DND-41 (cell line): ENCODE measurements at regions not wholly inside any gene's neighbourhood (a gene's known extent, or its start where the extent isn't known, plus 50 kb on each side); places are given as distances from the start of the nearest gene placed in this dataset.

Experiments
- ATAC-seq: fragments of 200-7000 bp; cut with Tn5 transposase; 3 replicates; pipeline ENCODE4 v1.9.1; 2021; ENCODE audit warnings: low read depth; ENCODE audit not compliant: insufficient read depth
- DNase-seq: peaks from one replicate; pipeline ENCODE4 v3.0.0-alpha.2; 2020
- H2AFZ ChIP-seq: 2 replicates; pipeline ENCODE4 v1.6.0; 2012; ENCODE audit warnings: low read depth, low read length
- H3K27ac ChIP-seq: 2 replicates; pipeline ENCODE4 v1.5.1; 2012; ENCODE audit warnings: low read length, inconsistent platforms
- H3K27me3 ChIP-seq: fragments of 200-600 bp; sonication (generic); 2 replicates; pipeline ENCODE4 v1.6.0; 2012; ENCODE audit warnings: low read length, mild to moderate bottlenecking, inconsistent platforms; ENCODE audit not compliant: insufficient read depth, poor library complexity
- H3K36me3 ChIP-seq: 2 replicates; pipeline ENCODE4 v1.5.1; 2012; ENCODE audit warnings: low read length, inconsistent platforms; ENCODE audit not compliant: insufficient read depth
- H3K4me1 ChIP-seq: 2 replicates; pipeline ENCODE4 v1.5.1; 2012; ENCODE audit warnings: mild to moderate bottlenecking, low read length; ENCODE audit not compliant: insufficient read depth
- H3K4me2 ChIP-seq: 2 replicates; pipeline ENCODE4 v1.6.0; 2012; ENCODE audit warnings: mild to moderate bottlenecking, moderate library complexity, low read length, inconsistent platforms; ENCODE audit not compliant: insufficient read depth
- H3K4me3 ChIP-seq, 2 experiments: fragments of 200-600 bp in 1 of 2; shearing (Covaris generic) in 1 of 2; 2 replicates each; pipeline ENCODE4 v1.5.1; 2012 to 2016; ENCODE audit warnings: inconsistent platforms in 2 of 2, low read length in 2 of 2, mild to moderate bottlenecking in 2 of 2, low read depth in 1 of 2, moderate library complexity in 1 of 2
- H3K79me2 ChIP-seq: 2 replicates; pipeline ENCODE4 v1.6.0; 2012; ENCODE audit warnings: low read length, inconsistent platforms; ENCODE audit not compliant: insufficient read depth
- H3K9ac ChIP-seq: 2 replicates; pipeline ENCODE4 v1.6.0; 2012; ENCODE audit warnings: low read depth, mild to moderate bottlenecking, inconsistent platforms, low read length, moderate library complexity
- H3K9me3 ChIP-seq: 2 replicates; pipeline ENCODE4 v1.5.1; 2012; ENCODE audit warnings: low read length, moderate library complexity, mild to moderate bottlenecking, inconsistent platforms; ENCODE audit not compliant: insufficient read depth, severe bottlenecking
- H4K20me1 ChIP-seq: 2 replicates; pipeline ENCODE4 v1.6.0; 2012; ENCODE audit warnings: low read length; ENCODE audit not compliant: insufficient read depth
- CTCF ChIP-seq: IDR thresholded peaks from 2 replicates; pipeline ENCODE4 v1.5.1; 2012; ENCODE audit warnings: borderline replicate concordance, low read length, moderate library complexity, mild to moderate bottlenecking; ENCODE audit not compliant: poor library complexity, severe bottlenecking; ENCODE audit errors: extremely low read depth
- EZH2 ChIP-seq: IDR thresholded peaks from 3 replicates; pipeline ENCODE4 v1.6.1; 2012; ENCODE audit warnings: borderline replicate concordance, low read depth, mild to moderate bottlenecking, moderate library complexity, low read length, inconsistent platforms; ENCODE audit not compliant: severe bottlenecking

- TF ChIP-seq CTCF = no peak
- no peak for TF ChIP-seq EZH2
- no peak overlapping the region for H3K4me3 ChIP-seq
- no peak overlapping the region for H2AFZ ChIP-seq
- ATAC-seq (no peak), DNase-seq (no peak)
- no peak overlapping the region for H3K27ac ChIP-seq
- H3K9ac ChIP-seq = no peak overlapping the region
- H4K20me1 ChIP-seq = no peaks in the 10 kb centered on the region
- no peak overlapping the region for H3K4me2 ChIP-seq
- peaks cover 11% of the 10 kb centered on the region for H3K4me1 ChIP-seq
- H3K27me3 ChIP-seq = no peaks in the 10 kb centered on the region
- no peaks in the 10 kb centered on the region for H3K9me3 ChIP-seq
- no peaks in the 10 kb centered on the region for H3K36me3 ChIP-seq
- no peaks in the 10 kb centered on the region for H3K79me2 ChIP-seq
These were observed 228.5 kb upstream of the CACNA2D1 start for GRCh38 chr7:82672078-82672477.

DNA sequence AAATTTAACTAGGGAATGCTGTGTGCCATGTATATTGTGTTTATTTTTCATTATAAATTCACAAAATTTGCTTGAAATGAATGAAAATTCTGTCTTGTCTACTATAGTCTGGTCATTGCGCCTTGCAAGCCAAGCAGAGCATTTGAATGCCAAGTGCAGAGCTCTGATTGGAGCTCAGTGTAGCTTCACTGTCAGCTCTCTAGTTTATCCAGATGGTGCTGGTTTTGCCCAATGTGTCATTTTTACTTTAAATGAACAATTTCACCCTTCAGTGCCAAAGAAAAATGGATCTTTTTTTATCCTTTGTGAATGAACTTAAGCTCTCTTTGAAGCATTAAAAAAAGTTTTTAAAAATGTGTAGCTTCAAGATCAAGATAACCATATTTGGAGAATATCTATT, 225.6 kb upstream of the CACNA2D1 start:
- no peaks in the 10 kb centered on the region for H3K9me3 ChIP-seq
- no peak overlapping the region for H3K27ac ChIP-seq
- TF ChIP-seq EZH2 = no peak
- TF ChIP-seq CTCF = no peak
- no peak for DNase-seq
- no peak overlapping the region for H3K9ac ChIP-seq
- H3K4me2 ChIP-seq = no peak overlapping the region
- H2AFZ ChIP-seq = no peak overlapping the region
- H3K4me3 ChIP-seq = no peak overlapping the region
- ATAC-seq = no peak
- H4K20me1 ChIP-seq = no peaks in the 10 kb centered on the region
- no peaks in the 10 kb centered on the region for H3K4me1 ChIP-seq
- no peaks in the 10 kb centered on the region for H3K27me3 ChIP-seq
- no peaks in the 10 kb centered on the region for H3K79me2 ChIP-seq
- H3K36me3 ChIP-seq = no peaks in the 10 kb centered on the region

GRCh38 chr7:82668676-82669075, 225.1 kb upstream of the CACNA2D1 start:
- no peaks in the 10 kb centered on the region for H4K20me1 ChIP-seq
- no peak overlapping the region for H3K4me3 ChIP-seq
- TF ChIP-seq EZH2 (no peak), CTCF (no peak)
- no peaks in the 10 kb centered on the region for H3K36me3 ChIP-seq
- H3K4me1 ChIP-seq = no peaks in the 10 kb centered on the region
- ATAC-seq = no peak
- no peak overlapping the region for H3K9ac ChIP-seq
- H3K9me3 ChIP-seq = no peaks in the 10 kb centered on the region
- H3K27me3 ChIP-seq = no peaks in the 10 kb centered on the region
- no peak for DNase-seq
- H2AFZ ChIP-seq = no peak overlapping the region
- no peaks in the 10 kb centered on the region for H3K79me2 ChIP-seq
- no peak overlapping the region for H3K27ac ChIP-seq
- H3K4me2 ChIP-seq = no peak overlapping the region

- Histone ChIP-seq H3K4me3 (no peak overlapping the region), H3K27ac (no peak overlapping the region), H3K9me3 (no peaks in the 10 kb centered on the region), H3K9ac (no peak overlapping the region), H3K4me2 (no peak overlapping the region), H3K36me3 (no peaks in the 10 kb centered on the region), H3K4me1 (no peaks in the 10 kb centered on the region), H3K27me3 (no peaks in the 10 kb centered on the region), H3K79me2 (no peaks in the 10 kb centered on the region), H4K20me1 (no peaks in the 10 kb centered on the region), H2AFZ (no peak overlapping the region)
- DNase-seq (no peak), ATAC-seq (no peak)
- TF ChIP-seq EZH2 (no peak), CTCF (no peak)
These were observed 222.5 kb upstream of the CACNA2D1 start for GRCh38 chr7:82665966-82666507.
